ENCODE measurements at regions not wholly inside any gene's neighbourhood (a gene's known extent, or its start where the extent isn't known, plus 50 kb on each side); places are given as distances from the start of the nearest gene placed in this dataset.

DNA sequence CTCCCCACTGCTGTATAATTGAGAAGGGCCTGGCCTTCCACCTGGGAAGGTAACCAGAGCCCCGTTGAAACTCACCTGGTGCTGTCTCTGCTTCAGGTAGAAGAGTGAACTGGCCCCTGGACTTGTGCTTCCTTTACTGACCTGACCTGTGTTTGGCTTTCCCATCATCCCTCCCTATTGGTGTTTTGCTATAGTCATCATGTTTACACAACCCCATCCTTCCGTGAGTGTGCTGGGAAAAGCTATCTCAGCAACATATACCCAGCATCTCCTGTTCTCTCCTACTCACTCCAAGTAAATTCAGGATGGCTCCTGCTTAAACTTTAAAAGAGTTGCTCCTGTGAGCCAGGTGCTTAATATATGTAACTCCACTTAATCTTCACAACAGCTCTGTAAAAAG is 77.2 kb upstream of the TSC22D2 start:
- no peaks in the 10 kb centered on the region for H3K9me3 Mint-ChIP-seq (ENCODE audit: unreplicated experiment)
- intact Hi-C loops (cut with micrococcal nuclease) = no loop called here
- CTCF ChIA-PET = no interaction called here
- no peaks in the 10 kb centered on the region for H3K4me1 Mint-ChIP-seq (ENCODE audit: insufficient read depth, unreplicated experiment)
- POLR2A ChIA-PET = interaction anchor here (1.4 to 1.8 kb wide), 2 partner anchors 15 to 77 kb away, joined by 3 to 5 read pairs; no protein-coding TSS in a partner anchor
- no peaks in the 10 kb centered on the region for H3K36me3 Mint-ChIP-seq (ENCODE audit: insufficient read depth, unreplicated experiment)
- H3K27me3 Mint-ChIP-seq (ENCODE audit: insufficient read depth, unreplicated experiment) = no peaks in the 10 kb centered on the region
- H3K4me3 Mint-ChIP-seq (ENCODE audit: unreplicated experiment) = no peak overlapping the region
- TF ChIP-seq, protein P1, sequence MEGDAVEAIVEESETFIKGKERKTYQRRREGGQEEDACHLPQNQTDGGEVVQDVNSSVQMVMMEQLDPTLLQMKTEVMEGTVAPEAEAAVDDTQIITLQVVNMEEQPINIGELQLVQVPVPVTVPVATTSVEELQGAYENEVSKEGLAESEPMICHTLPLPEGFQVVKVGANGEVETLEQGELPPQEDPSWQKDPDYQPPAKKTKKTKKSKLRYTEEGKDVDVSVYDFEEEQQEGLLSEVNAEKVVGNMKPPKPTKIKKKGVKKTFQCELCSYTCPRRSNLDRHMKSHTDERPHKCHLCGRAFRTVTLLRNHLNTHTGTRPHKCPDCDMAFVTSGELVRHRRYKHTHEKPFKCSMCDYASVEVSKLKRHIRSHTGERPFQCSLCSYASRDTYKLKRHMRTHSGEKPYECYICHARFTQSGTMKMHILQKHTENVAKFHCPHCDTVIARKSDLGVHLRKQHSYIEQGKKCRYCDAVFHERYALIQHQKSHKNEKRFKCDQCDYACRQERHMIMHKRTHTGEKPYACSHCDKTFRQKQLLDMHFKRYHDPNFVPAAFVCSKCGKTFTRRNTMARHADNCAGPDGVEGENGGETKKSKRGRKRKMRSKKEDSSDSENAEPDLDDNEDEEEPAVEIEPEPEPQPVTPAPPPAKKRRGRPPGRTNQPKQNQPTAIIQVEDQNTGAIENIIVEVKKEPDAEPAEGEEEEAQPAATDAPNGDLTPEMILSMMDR (IDR thresholded peaks at IDR 0.05; ENCODE audit: unreplicated experiment) = no peak
- no TSS peak for BruUV-seq (replicated peaks)
- H3K27ac Mint-ChIP-seq (ENCODE audit: low read depth, unreplicated experiment) = no peak overlapping the region
- no peak for DNase-seq (ENCODE audit: unreplicated experiment)

DNA sequence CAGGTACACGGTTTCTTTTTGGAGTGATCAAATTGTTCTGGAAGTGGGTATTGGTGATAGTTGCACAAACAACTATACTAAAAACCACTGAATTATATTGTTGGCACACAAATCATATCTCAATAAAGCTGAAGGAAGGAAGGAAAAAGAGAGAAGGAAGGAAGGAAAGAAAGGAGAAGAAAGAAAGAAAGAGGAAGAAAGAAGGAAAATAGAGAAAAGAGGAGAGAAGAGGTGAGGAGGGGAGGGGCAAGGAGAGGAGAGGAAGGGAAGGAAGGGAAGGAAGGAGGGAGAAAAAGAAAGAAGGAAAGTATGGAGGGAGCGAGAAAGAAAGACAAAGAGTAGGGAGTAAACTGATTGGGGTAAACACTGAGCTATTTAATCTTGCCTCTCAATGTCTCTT is 77.9 kb upstream of the TSC22D2 start:
- TF ChIP-seq, protein P1 (IDR thresholded peaks at IDR 0.05; ENCODE audit: unreplicated experiment) = no peak
- BruUV-seq (replicated peaks) = no TSS peak
- Mint-ChIP-seq H3K4me1 (ENCODE audit: insufficient read depth, unreplicated experiment) (no peaks in the 10 kb centered on the region), H3K9me3 (ENCODE audit: unreplicated experiment) (no peaks in the 10 kb centered on the region), H3K27me3 (ENCODE audit: insufficient read depth, unreplicated experiment) (no peaks in the 10 kb centered on the region), H3K4me3 (ENCODE audit: unreplicated experiment) (no peak overlapping the region), H3K36me3 (ENCODE audit: insufficient read depth, unreplicated experiment) (no peaks in the 10 kb centered on the region), H3K27ac (ENCODE audit: low read depth, unreplicated experiment) (no peak overlapping the region)
- no peak for DNase-seq (ENCODE audit: unreplicated experiment)
- intact Hi-C loops (cut with micrococcal nuclease) = no loop called here
- ChIA-PET CTCF (no interaction called here), POLR2A (interaction anchor here (0.6 to 1.8 kb wide), 4 partner anchors 14 to 215 kb away, joined by 3 to 5 read pairs (median 4); no protein-coding TSS in a partner anchor)

DNA sequence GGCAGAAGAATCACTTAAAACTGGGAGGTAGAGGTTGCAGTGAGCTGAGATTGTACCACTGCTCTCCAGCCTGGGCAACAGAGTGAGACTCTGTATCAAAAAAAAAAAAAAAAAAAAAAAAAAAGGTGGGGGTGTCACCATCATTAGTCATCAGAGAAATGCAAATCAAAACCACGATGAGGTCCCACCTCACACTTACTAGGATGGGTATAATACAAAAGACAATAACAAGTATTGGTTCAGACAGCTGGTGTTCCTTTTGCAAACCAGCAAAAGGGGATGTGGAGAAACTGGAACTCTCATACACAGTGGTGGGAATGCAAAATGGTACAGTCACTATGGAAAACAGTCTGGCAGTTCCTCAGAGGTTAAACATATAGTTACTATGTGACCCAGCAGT is 78.7 kb upstream of the TSC22D2 start:
- POLR2A ChIA-PET = interaction anchor here (0.6 to 1.8 kb wide), 3 partner anchors 13 to 216 kb away, joined by 3 to 4 read pairs (median 3); no protein-coding TSS in a partner anchor
- Mint-ChIP-seq H3K27me3 (ENCODE audit: insufficient read depth, unreplicated experiment) (no peaks in the 10 kb centered on the region), H3K4me1 (ENCODE audit: insufficient read depth, unreplicated experiment) (no peaks in the 10 kb centered on the region), H3K36me3 (ENCODE audit: insufficient read depth, unreplicated experiment) (no peaks in the 10 kb centered on the region), H3K9me3 (ENCODE audit: unreplicated experiment) (no peaks in the 10 kb centered on the region), H3K4me3 (ENCODE audit: unreplicated experiment) (no peak overlapping the region), H3K27ac (ENCODE audit: low read depth, unreplicated experiment) (no peak overlapping the region)
- DNase-seq (ENCODE audit: unreplicated experiment) = no peak
- intact Hi-C loops (cut with micrococcal nuclease) = no loop called here
- TF ChIP-seq, protein P1 (IDR thresholded peaks at IDR 0.05; ENCODE audit: unreplicated experiment) = no peak
- CTCF ChIA-PET = interaction anchor here (0.6 to 0.8 kb wide), 2 partner anchors 11 to 91 kb away, joined by 3 read pairs; no protein-coding TSS in a partner anchor
- no TSS peak for BruUV-seq (replicated peaks)

DNA sequence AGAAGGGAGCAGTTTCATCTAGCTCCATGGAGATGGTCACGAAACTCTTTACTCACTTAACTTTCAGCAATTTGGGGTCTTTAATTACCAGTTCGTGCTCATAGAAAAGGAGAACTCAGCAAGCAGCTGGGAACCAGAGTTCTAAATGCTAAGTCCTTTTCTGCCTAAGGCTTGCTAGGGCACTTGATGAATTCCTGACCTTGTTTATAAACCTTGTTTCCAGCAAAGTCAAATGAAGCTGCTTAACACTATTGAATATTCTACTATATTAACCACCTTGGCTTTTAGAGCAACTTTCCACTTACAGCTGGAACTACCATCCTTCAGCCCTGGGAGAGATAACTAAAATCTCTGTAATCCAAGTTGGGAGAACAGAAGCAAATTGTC is 79.5 kb upstream of the TSC22D2 start:
- TF ChIP-seq, protein P1 (IDR thresholded peaks at IDR 0.05; ENCODE audit: unreplicated experiment) = no peak
- ChIA-PET POLR2A (interaction anchor here (1.0 kb wide), 1 partner anchor 20 kb away, joined by 3 read pairs; no protein-coding TSS in a partner anchor), CTCF (interaction anchor here (0.8 kb wide), 1 partner anchor 90 kb away, joined by 3 read pairs; no protein-coding TSS in a partner anchor)
- no peak overlapping the region for H3K27ac Mint-ChIP-seq (ENCODE audit: low read depth, unreplicated experiment)
- no peaks in the 10 kb centered on the region for H3K27me3 Mint-ChIP-seq (ENCODE audit: insufficient read depth, unreplicated experiment)
- no peaks in the 10 kb centered on the region for H3K4me1 Mint-ChIP-seq (ENCODE audit: insufficient read depth, unreplicated experiment)
- H3K4me3 Mint-ChIP-seq (ENCODE audit: unreplicated experiment) = no peak overlapping the region
- intact Hi-C loops (cut with micrococcal nuclease) = no loop called here
- no peaks in the 10 kb centered on the region for H3K36me3 Mint-ChIP-seq (ENCODE audit: insufficient read depth, unreplicated experiment)
- no peak for DNase-seq (ENCODE audit: unreplicated experiment)
- BruUV-seq (replicated peaks) = no TSS peak
- H3K9me3 Mint-ChIP-seq (ENCODE audit: unreplicated experiment) = no peaks in the 10 kb centered on the region
